GM12891 (cell line): ENCODE measurements at regions not wholly inside any gene's neighbourhood (a gene's known extent, or its start where the extent isn't known, plus 50 kb on each side); places are given as distances from the start of the nearest gene placed in this dataset.

Experiments
- DNase-seq: peaks from one replicate; pipeline ENCODE4 v3.0.0; 2011; ENCODE audit warnings: low spot score; ENCODE audit not compliant: insufficient read length
- FAIRE-seq: peaks from 2 replicates; lab custom pipeline; 2011; peaks lifted over from hg19 to GRCh38; lab: Jason Lieb, UNC
- PAX5 ChIP-seq: IDR thresholded peaks from 2 replicates; pipeline ENCODE4 v1.6.1; 2011; ENCODE audit warnings: low read length, moderate library complexity, mild to moderate bottlenecking; ENCODE audit not compliant: insufficient read depth, severe bottlenecking
- POLR2A ChIP-seq: IDR thresholded peaks from 2 replicates; pipeline ENCODE4 v1.6.1; 2011; ENCODE audit warnings: low read depth, low read length, control low read depth
- POLR2AphosphoS5 ChIP-seq: IDR thresholded peaks from 2 replicates; pipeline ENCODE4 v1.6.1; 2011; ENCODE audit warnings: low read depth, low read length, control low read depth
- POU2F2 ChIP-seq: IDR thresholded peaks from 2 replicates; pipeline ENCODE4 v1.6.1; 2011; ENCODE audit warnings: low read depth, mild to moderate bottlenecking, control low read depth, low read length, moderate library complexity
- SPI1 ChIP-seq: IDR thresholded peaks from 2 replicates; pipeline ENCODE4 v1.6.1; 2011; ENCODE audit warnings: low read depth, low read length, control low read depth
- TAF1 ChIP-seq: IDR thresholded peaks from 2 replicates; pipeline ENCODE4 v1.6.1; 2011; ENCODE audit warnings: low read depth, low read length, control low read depth

DNA sequence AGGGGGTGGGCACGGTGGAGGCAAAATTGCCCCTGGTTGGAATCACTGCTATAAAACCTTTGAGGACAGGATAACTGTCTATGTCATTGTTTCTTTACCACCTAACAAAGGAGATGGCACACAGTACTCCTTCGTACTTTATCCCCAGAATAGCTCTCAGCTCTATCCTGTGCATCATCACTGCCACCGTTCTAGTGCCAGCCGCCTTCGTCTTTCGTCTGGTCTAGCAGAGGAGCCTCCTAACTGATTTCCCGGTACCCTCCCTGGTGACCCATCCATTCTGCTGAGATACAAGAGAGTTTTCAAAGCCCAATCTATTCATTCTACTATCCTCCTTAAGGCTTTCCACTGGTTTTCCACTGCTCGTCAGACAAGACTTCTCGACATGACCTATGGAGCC, 67.9 kb upstream of the PRICKLE2 start:
- no peak for TF ChIP-seq TAF1
- DNase-seq (no peak), FAIRE-seq (no peak)

DNA sequence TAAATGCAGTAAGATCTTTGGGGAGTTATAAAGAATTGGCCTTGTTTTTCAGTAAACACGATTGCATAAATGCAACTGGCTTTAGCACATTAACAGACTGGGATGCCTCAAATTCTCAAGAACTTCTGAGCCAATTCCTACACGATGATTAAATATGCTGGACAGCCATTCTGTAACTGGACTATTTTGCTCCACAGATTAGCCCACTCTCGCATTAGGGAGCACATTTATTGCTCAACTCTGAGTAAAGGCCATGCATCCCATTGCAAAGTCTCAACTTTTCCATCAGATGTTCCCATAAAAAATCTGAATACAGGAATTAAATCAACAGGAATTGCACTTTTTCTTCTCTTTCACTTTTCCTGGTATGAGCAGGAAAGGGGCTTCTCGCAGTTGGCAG, 66.7 kb upstream of the PRICKLE2 start:
- FAIRE-seq (no peak), DNase-seq (no peak)
- TF ChIP-seq SPI1 (no peak), POU2F2 (no peak), PAX5 (no peak), TAF1 (no peak), POLR2AphosphoS5 (no peak), POLR2A (no peak)

DNA sequence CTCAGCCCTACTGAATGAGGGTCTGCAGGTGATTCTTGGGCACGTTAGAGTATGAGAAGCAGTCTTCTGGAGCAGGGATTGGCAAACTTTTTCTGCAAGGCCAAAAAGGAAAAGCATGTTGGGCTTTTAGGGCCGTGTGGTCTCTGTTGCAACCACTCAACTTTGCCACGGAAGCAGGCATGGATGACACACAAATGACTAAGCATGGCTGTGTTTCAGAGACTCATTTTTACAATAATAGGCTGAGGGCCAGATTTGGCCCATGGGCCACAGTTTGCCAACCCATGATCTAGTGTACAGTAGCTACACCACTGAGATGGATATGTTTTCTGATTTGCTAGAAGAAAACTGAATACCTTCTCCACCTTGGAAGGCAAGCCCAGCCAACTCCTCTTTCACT, 66.1 kb upstream of the PRICKLE2 start:
- DNase-seq (no peak), FAIRE-seq (no peak)
- TF ChIP-seq PAX5 (no peak), POLR2AphosphoS5 (no peak), SPI1 (no peak), TAF1 (no peak), POLR2A (no peak), POU2F2 (no peak)

DNA sequence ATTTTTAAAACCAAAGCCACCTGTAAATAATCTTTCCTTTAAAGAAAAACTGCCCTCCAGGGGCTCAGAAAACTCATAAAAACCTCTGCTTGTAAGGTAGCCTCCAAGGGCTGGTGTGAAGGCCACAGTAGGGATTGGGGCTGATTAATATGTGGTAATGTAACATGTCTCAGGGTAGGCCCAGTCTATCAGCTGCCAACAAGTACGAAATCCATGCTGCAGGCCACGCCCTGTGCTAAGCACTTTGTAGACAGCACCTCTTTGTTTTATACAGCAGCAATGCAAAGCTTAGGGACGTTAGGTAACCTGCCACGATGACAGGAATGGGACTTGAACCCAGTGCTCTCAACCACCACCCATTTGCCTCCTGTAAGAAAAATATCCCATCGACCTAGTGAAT, 65.6 kb upstream of the PRICKLE2 start:
- FAIRE-seq (no peak), DNase-seq (no peak)
- no peak for TF ChIP-seq PAX5
- no peak for TF ChIP-seq POU2F2
- no peak for TF ChIP-seq POLR2AphosphoS5
- no peak for TF ChIP-seq TAF1
- TF ChIP-seq POLR2A, result no peak
- TF ChIP-seq SPI1, result no peak

DNA sequence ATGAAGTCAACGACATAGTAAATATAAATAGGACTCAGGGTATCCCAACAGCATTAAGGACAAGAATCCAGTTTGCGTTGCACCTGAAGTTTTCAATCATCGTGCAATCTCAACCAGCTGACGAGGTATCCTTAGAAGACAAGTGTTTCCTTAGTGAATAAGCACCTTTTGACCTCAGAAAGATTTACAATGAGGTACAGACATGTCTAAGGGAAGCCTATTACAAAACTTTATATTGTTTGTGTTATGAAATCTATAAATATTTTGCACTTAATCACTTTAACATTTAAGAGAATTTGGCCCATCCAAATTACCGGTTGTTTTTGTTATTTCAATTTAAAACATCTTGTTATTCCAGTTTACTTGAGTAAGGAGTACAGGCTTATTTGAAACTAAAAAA, 64.9 kb upstream of the PRICKLE2 start:
- DNase-seq (no peak), FAIRE-seq (no peak)
- TF ChIP-seq PAX5 (no peak), POLR2A (no peak), TAF1 (no peak), SPI1 (no peak), POU2F2 (no peak), POLR2AphosphoS5 (no peak)

DNA sequence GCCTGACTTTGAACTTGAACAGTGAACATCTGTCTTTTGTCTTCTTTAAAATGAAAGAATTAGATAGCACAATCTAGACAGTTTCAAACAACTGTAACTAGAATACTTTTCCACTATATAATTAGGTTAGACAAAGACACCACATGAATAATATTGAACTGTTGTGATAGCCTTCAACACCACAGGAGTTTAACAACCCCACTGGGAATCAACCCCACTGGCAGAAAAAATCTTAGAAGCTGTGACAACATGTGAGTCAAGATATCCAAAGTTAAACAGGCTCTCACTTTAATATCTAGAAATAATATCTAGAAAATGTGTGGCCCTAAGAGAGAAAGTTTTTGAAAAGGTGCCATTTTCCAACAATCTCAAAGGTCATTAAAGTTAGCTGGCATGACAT, 64.4 kb upstream of the PRICKLE2 start:
- TF ChIP-seq SPI1, result no peak
- TF ChIP-seq POLR2AphosphoS5, result no peak
- no peak for TF ChIP-seq TAF1
- no peak for TF ChIP-seq PAX5
- no peak for TF ChIP-seq POU2F2
- no peak for TF ChIP-seq POLR2A
- DNase-seq, result no peak
- FAIRE-seq, result no peak

DNA sequence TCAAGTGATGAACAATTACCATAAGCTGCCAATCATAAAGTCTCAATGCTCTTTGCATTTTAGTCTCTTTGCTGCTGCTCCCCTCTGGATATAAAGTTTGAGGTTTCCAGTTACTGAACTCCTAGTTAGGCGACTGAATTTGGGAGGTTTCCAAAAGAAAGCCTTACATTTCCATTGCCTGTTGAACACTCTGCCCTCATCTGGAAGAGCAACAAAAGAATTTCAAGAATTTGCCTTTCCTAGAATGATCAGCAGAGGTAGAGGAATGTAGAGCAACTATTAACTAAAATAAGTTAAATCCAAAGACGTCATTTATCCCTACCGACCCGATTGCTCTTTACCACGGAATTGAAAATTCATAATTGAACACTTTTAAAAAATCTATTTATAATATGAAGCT, 53.4 kb upstream of the PRICKLE2 start:
- TF ChIP-seq SPI1 (no peak), POLR2A (no peak), POU2F2 (no peak), TAF1 (no peak), POLR2AphosphoS5 (no peak), PAX5 (no peak)
- FAIRE-seq, result no peak
- no peak for DNase-seq

DNA sequence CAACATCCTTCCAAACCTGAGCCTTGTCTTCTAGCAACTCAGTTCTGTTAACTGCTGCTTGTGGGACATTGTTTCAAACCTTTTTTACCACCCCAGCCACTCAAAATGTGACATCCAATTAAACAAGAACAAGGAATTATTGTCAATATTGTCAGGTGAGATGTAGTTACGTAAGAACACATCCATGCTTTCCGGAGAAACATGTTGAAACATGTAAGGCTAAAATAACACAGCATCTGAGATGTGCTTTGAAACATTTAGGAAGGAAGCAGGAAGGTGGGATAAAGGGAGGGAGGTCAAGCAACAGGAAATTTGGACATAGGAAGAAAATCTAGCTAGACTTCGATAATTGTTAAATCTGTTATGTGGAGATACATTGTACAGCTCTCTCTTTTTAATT, 50.9 kb upstream of the PRICKLE2 start:
- TF ChIP-seq PAX5 (no peak), SPI1 (no peak), POU2F2 (no peak), POLR2AphosphoS5 (no peak), POLR2A (no peak), TAF1 (no peak)
- no peak for FAIRE-seq
- no peak for DNase-seq
